Thyroid gland (tissue), 4 donors: ENCODE measurements at regions not wholly inside any gene's neighbourhood (a gene's known extent, or its start where the extent isn't known, plus 50 kb on each side); places are given as distances from the start of the nearest gene placed in this dataset.

Source experiments
- DNase-seq, 2 donors: peaks; one replicate each; pipeline ENCODE4 v3.0.0-alpha.2; 2019
- H3K27ac ChIP-seq, 3 donors: fragments of 200-600 bp; sonication (generic); 1 replicate in 2 of 3; 2 replicates in 1 of 3; pipeline ENCODE4 v1.5.1; 2016 to 2019; ENCODE audit warnings: mild to moderate bottlenecking in 1 of 3, moderate library complexity in 1 of 3
- H3K27me3 ChIP-seq: fragments of 200-600 bp; sonication (generic); one replicate; pipeline ENCODE4 v1.5.1; 2019
- H3K36me3 ChIP-seq, 2 donors: fragments of 200-600 bp; sonication (generic); one replicate each; pipeline ENCODE4 v1.5.1; 2016 to 2019
- H3K4me1 ChIP-seq, 2 donors: fragments of 200-600 bp; sonication (generic); one replicate each; pipeline ENCODE4 v1.5.1; 2017 to 2019
- H3K4me3 ChIP-seq, 3 donors: fragments of 200-600 bp; sonication (generic); replicated peaks in 1 of 3; 1 replicate in 2 of 3; 2 replicates in 1 of 3; pipeline ENCODE4 v1.5.1; 2016; ENCODE audit warnings: mild to moderate bottlenecking in 1 of 3
- H3K9me3 ChIP-seq: fragments of 200-600 bp; sonication (generic); one replicate; pipeline ENCODE4 v1.5.1; 2017
- CTCF ChIP-seq, 6 experiments: fragments of 200-600 bp in 3 of 6; fragments of 450-650 bp in 3 of 6; sonication (generic) in 3 of 6; IDR thresholded peaks; one replicate each; pipeline ENCODE4 v1.5.1; 2016 to 2019; ENCODE audit warnings: antibody characterized with exemption in 6 of 6, mild to moderate bottlenecking in 2 of 6, inconsistent platforms in 1 of 6, moderate library complexity in 1 of 6
- POLR2A ChIP-seq, 2 donors: fragments of 450-650 bp; IDR thresholded peaks; one replicate each; pipeline ENCODE4 v1.6.1; 2017; ENCODE audit warnings: antibody characterized with exemption in 2 of 2, mild to moderate bottlenecking in 2 of 2, moderate library complexity in 1 of 2
- WGBS, 2 donors: methylation state at CpG; one replicate each; pipeline ENCODE4 v1.1.5; 2017; 5-methylcytosine and 5-hydroxymethylcytosine counted together
- intact Hi-C: fragments of 100-400 bp; cut with DNase I; formaldehyde crosslinking; loops from one replicate; pipeline ENCODE4 v1.15.1; 2023

GRCh38 chr3:82942041-82942440 is 1180.6 kb upstream of the GBE1 start:
- Histone ChIP-seq H3K4me1 (no peaks in the 10 kb centered on the region), H3K4me3 (no peak overlapping the region), H3K36me3 (no peaks in the 10 kb centered on the region), H3K27me3 (no peaks in the 10 kb centered on the region), H3K27ac (no peak overlapping the region), H3K9me3 (no peaks in the 10 kb centered on the region)
- DNase-seq, result no peak
- TF ChIP-seq CTCF (IDR thresholded peaks at IDR 0.05) (no peak), POLR2A (IDR thresholded peaks at IDR 0.05) (no peak)
- intact Hi-C loops, result no loop called here

DNA sequence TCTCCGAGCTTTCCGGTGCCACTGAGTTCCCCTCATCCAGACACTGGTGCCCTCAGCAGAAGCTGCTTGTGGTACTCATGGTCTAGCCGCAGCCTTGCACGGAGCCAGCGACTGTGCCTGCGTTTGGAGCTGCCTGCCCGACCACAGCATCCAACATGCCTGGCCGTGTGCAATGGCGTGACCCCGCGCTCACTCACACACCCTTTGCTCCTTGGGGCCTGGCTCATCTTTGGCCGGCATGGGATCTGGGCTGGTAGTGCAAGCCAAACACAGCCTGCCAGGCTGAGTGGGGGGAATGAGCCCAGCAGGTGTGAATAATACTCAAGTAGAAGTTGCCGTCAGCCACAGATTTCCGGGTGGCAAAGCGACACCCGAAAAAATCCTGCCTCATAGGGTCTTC is 1178.7 kb upstream of the GBE1 start:
- TF ChIP-seq POLR2A (IDR thresholded peaks at IDR 0.05) (no peak), CTCF (IDR thresholded peaks at IDR 0.05) (no peak)
- H3K9me3 ChIP-seq, result no peaks in the 10 kb centered on the region
- no peaks in the 10 kb centered on the region for H3K27me3 ChIP-seq
- H3K4me1 ChIP-seq, result no peaks in the 10 kb centered on the region
- intact Hi-C loops, result no loop called here
- no peak overlapping the region for H3K27ac ChIP-seq
- DNase-seq, result no peak
- no peak overlapping the region for H3K4me3 ChIP-seq
- 96 to 98% methylated on average over 16 of the region's 16 CpGs for WGBS, 2 donors
- H3K36me3 ChIP-seq, result no peaks in the 10 kb centered on the region

GRCh38 chr3:82939491-82940097 is 1178.1 kb upstream of the GBE1 start:
- no peaks in the 10 kb centered on the region for H3K27me3 ChIP-seq
- no peak overlapping the region for H3K4me3 ChIP-seq
- intact Hi-C loops, result no loop called here
- no peaks in the 10 kb centered on the region for H3K36me3 ChIP-seq
- TF ChIP-seq CTCF (IDR thresholded peaks at IDR 0.05) (no peak), POLR2A (IDR thresholded peaks at IDR 0.05) (no peak)
- WGBS, 2 donors, result 85 to 95% methylated on average over 8 to 9 of the region's 12 CpGs
- H3K27ac ChIP-seq, result no peak overlapping the region
- H3K9me3 ChIP-seq, result no peaks in the 10 kb centered on the region
- H3K4me1 ChIP-seq, result no peaks in the 10 kb centered on the region
- no peak for DNase-seq

- H3K36me3 ChIP-seq, result no peaks in the 10 kb centered on the region
- TF ChIP-seq CTCF (IDR thresholded peaks at IDR 0.05) (no peak), POLR2A (IDR thresholded peaks at IDR 0.05) (no peak)
- H3K9me3 ChIP-seq, result no peaks in the 10 kb centered on the region
- no peak overlapping the region for H3K27ac ChIP-seq
- H3K27me3 ChIP-seq, result no peaks in the 10 kb centered on the region
- intact Hi-C loops, result no loop called here
- 83 to 93% methylated on average over 9 to 13 of the region's 19 CpGs for WGBS, 2 donors
- no peak overlapping the region for H3K4me3 ChIP-seq
- DNase-seq, result no peak
- no peaks in the 10 kb centered on the region for H3K4me1 ChIP-seq
Observed at GRCh38 chr3:82938821-82939328, 1177.4 kb upstream of the GBE1 start.

DNA sequence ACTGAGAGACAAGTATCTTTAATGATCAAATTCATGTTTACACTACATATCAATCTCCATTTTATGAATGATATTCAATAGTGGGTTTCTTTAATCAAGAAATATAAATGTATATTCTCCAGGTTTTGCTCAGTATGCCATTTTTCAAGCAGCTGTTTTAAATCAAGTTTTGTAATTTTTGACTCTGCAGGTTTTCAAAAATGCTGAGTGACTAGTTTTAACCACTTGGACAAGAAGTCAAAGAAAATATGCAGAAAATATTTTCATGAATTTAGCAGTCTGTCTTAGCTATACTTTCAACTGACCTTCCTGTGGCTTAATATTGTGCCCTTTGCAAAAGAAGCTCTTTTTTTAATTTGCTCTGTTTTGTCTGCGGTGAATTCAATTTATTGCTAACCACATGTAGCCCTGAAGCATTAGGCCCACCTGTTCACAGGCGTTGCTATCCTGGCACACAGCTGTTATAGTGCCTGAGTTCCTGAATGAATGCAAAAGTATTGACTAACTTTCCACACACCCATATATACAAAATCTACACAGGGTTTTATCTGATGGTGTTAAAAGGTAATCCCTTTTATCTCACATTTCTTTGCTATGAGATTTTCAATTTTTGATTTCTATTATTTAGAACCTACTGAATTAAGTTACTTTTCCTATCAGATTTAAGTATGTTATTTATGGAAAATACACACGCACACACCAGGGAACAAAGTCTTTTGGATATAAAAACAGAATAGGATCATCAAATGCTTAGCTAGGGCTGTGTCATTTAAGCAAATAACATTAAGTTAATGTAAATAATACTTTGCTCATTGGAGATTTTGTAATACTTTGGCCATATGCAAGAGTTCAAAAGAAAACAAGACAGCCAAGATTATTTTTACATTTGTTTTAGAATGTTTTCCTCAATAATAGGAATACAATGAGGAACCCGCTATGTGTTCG is 1166.1 kb upstream of the GBE1 start:
- Histone ChIP-seq H3K9me3 (no peaks in the 10 kb centered on the region), H3K27ac (no peak overlapping the region), H3K4me1 (no peaks in the 10 kb centered on the region), H3K36me3 (no peaks in the 10 kb centered on the region), H3K27me3 (no peaks in the 10 kb centered on the region), H3K4me3 (no peak overlapping the region)
- no peak for DNase-seq
- intact Hi-C loops, result no loop called here
- WGBS, 2 donors, result 86 to 89% methylated on average over 5 of the region's 5 CpGs
- no peak for TF ChIP-seq POLR2A (IDR thresholded peaks at IDR 0.05)
- TF ChIP-seq CTCF (IDR thresholded peaks at IDR 0.05), result no peak
